ENCODE measurements at regions not wholly inside any gene's neighbourhood (a gene's known extent, or its start where the extent isn't known, plus 50 kb on each side); places are given as distances from the start of the nearest gene placed in this dataset.

DNA sequence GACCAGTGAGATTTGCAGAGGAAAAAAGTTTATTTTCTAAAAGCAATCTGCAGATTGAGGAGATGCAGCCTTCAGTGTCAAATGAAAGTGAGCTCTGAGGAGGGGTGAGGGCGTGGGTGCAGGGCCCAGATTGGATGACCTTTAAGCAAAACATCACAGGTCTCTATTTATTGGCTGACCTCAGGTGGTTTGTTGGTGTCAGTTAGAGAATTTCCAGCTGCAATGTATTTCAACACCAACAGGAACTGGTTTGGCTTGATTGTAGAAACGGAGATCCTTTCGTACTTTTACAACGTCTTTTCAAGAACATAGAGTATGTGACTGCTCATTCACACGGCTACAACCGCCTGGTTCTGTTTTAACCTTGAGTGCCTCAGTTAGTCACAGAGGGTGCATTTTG, 1069.1 kb downstream of the EFNA5 start:
- ATAC-seq: no peak
- Mint-ChIP-seq H3K9me3 (peaks cover 12 to 14% of the 10 kb centered on the region in 2 donors), H3K36me3 (no peaks in the 10 kb centered on the region), H3K27ac (no peak overlapping the region)
- DNase-seq (ENCODE audit: low spot score in 2 of 2): no peak

DNA sequence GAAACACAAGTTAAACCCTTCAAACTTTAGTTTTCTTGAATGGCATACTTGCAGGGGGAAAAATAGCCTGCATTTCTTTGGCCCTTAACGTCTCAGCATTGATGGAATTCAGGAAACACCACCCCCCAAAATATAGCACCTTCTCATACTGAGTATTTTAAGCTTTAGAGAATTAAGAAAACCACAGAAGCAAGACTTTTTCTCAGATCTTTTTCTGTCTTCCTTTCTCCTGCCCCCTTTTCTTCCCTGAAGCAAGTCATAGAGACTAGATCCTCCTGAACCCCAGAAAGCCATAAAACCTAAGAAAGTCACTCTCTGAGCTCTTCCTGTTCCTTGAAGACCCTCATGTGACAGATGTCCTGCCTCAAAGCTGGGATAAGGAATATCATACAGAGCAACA, 1069.9 kb downstream of the EFNA5 start:
- no peak overlapping the region for H3K27ac Mint-ChIP-seq
- DNase-seq (ENCODE audit: low spot score in 2 of 2) (no peak), ATAC-seq (no peak)
- no peaks in the 10 kb centered on the region for H3K36me3 Mint-ChIP-seq
- peaks cover 12 to 15% of the 10 kb centered on the region in 2 donors for H3K9me3 Mint-ChIP-seq

DNA sequence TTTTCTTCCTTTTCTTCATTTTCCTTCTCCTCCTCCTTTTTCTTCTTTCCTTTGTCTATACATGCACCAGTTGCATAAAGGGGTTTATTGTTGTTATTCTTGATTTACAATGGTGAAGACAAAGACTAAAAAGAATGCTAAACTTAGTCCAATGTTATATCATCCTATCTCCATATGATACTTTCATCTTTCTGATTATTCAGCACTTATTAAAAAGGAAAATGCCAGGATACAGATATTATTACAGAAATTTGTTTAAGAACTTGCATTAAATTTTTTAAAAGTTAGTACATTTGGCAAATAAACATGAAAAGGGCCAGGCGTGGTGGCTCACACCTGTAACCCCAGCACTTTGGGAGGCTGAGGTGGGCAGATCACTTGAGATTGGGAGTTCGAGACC, 1074.9 kb downstream of the EFNA5 start:
- H3K9me3 Mint-ChIP-seq: peaks cover under 1 to 8% of the 10 kb centered on the region in 2 donors
- no peak for ATAC-seq
- DNase-seq (ENCODE audit: low spot score in 2 of 2): no peak
- H3K36me3 Mint-ChIP-seq: no peaks in the 10 kb centered on the region
- H3K27ac Mint-ChIP-seq: no peak overlapping the region

DNA sequence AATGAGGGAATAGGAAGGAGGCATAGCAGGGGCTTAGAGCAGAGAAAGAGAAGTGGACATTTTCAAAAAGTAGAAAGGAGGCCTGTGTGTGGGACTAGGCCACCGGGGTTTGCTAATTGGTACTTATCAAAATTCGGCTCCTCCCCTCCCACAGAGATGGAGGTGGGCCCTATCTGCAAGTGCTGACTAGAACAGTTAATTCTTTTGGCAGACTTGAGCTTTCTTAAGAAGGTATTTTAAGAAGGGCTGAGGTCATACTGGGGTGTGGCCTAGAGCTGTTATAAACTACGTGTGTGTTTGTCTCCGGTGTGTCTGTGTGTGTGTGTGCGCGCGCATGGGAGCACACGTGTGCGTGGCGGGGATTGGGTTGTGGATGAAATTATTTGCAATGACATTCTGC, 1086.5 kb downstream of the EFNA5 start:
- Mint-ChIP-seq H3K27ac (no peak overlapping the region), H3K9me3 (peaks cover 5 to 11% of the 10 kb centered on the region in 2 donors), H3K36me3 (no peaks in the 10 kb centered on the region)
- ATAC-seq: no peak
- DNase-seq (ENCODE audit: low spot score in 2 of 2): no peak

DNA sequence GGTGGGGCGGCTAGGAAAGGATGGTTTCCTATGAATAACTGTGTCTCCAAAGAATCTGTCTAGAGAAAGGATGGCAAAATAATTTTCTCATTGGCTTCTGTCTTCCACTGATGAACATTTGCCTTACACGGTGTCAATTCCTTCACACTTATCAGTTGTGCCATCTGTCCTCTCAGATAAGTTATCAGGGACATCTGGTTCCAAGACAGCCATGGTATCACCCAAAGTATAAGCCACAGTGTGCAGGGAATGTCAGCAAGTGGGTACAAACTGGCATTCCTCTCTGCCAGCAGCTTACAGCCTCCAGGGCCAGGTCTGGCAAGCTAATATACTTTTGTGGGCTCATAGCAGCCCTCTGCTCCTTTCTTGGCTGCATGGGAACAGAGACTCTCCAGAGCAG, 1092.0 kb downstream of the EFNA5 start:
- ATAC-seq: no peak
- Mint-ChIP-seq H3K36me3 (no peaks in the 10 kb centered on the region), H3K9me3 (peaks cover 0 to 4% of the 10 kb centered on the region in 2 donors), H3K27ac (no peak overlapping the region)
- no peak for DNase-seq (ENCODE audit: low spot score in 2 of 2)

DNA sequence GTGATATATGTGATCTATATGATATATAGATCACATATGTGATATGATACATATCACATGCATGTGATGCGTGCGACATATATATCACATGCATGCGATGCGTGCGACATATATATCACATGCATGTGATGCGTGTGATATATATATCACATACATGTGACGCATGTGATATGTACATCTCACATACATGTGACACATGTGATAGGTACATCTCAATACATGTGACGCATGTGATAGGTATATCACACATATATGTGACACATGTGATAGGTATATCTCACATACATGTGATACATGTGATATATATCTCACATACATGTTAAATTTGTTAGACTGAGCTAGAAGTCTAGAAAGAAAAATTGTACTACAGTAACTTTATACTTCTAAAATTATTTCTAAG, 1095.9 kb downstream of the EFNA5 start:
- H3K36me3 Mint-ChIP-seq: no peaks in the 10 kb centered on the region
- H3K27ac Mint-ChIP-seq: no peak overlapping the region
- DNase-seq (ENCODE audit: low spot score in 2 of 2) (no peak), ATAC-seq (no peak)
- no peaks in the 10 kb centered on the region for H3K9me3 Mint-ChIP-seq

DNA sequence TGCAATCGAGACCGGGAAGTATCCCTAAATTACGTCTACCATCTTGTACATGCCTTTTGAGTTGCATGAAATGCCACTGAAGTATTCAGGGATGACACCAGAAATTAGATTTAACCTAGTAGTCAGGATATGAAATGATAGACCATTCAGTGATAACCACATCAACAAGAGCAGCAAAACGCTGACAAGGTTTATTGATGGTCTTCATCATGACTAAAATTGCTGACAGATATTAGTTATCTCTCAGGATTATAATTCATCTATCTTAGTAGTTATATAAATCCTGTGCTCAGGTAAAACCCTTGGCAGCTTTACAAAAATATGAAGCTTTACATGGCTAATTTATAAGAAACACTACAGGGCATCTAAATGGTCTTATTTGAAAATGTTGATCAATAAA, 1104.7 kb downstream of the EFNA5 start:
- peaks cover 5 to 21% of the 10 kb centered on the region in 2 donors for H3K9me3 Mint-ChIP-seq
- ATAC-seq: no peak
- H3K36me3 Mint-ChIP-seq: no peaks in the 10 kb centered on the region
- no peak for DNase-seq (ENCODE audit: low spot score in 2 of 2)
- H3K27ac Mint-ChIP-seq: no peak overlapping the region

DNA sequence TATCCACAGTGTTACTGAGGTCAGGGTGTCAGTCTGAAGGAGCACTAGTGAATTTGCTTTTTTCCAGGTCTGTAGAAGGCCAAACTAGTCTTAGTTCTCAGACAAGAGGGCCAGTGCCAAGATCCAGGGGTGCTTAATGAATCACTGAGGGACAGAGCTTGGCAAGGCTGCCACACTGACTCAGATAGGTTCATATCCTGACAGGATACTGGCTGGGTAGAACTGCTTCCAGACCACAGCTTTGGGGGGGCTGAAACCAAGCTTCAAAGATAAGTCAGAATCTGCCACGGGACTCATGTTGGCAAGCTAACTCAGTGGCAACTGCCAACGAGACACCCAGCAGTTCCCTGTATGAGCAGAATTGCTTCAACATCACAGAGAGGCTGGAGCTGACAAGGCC, 1125.4 kb downstream of the EFNA5 start:
- H3K27ac Mint-ChIP-seq: no peak overlapping the region
- H3K36me3 Mint-ChIP-seq: peaks cover 3 to 4% of the 10 kb centered on the region in 2 donors

DNA sequence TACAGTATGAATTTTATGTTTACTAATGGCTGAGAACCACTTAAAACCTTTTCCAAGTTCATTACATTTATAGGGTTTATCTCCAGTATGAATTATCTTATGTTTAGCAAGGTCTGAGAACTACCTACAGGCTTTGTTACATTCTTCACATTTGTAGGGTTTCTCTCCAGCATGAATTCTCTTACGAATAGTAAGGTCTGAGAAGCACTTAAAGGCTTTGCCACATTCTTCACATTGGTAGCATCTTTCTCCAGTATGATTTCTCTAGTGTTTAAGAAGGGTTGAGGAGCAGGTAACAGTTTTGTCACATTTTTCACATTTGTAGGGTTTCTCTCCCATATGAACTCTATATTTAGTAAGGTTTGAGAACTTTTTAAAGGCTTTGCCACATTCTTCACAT, 1127.4 kb downstream of the EFNA5 start:
- Mint-ChIP-seq H3K36me3 (peaks cover 4 to 8% of the 10 kb centered on the region in 2 donors), H3K9me3 (peaks cover 33 to 39% of the 10 kb centered on the region in 2 donors), H3K27ac (no peak overlapping the region)
- no peak for ATAC-seq
- DNase-seq (ENCODE audit: low spot score in 2 of 2): no peak

More for the DNA sequence above, 1125.4 kb downstream of the EFNA5 start:
- DNase-seq (ENCODE audit: low spot score in 2 of 2) (no peak), ATAC-seq (no peak)
- peaks cover 24 to 30% of the 10 kb centered on the region in 2 donors for H3K9me3 Mint-ChIP-seq

DNA sequence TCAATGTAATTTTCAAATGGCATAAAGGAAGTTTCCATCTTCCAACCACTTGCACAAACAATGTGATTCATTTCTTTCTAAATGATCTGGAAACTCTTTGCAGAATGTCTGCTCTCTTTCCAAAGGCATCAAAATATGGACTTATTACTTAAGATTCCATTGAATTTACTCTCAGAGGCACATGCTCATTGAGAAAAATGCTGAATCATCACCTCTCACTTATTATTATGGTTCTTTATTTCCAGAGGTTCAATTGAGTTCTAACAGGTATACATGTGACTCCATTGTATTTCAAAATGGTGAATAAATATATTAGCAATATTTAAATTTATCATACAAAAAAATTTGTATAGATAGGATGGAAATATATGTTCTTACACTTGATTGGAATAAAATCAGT, 1140.6 kb downstream of the EFNA5 start:
- DNase-seq (ENCODE audit: low spot score in 2 of 2) (no peak), ATAC-seq (no peak)
- Mint-ChIP-seq H3K9me3 (peaks cover 18 to 19% of the 10 kb centered on the region in 2 donors), H3K36me3 (no peaks in the 10 kb centered on the region), H3K27ac (no peak overlapping the region)

DNA sequence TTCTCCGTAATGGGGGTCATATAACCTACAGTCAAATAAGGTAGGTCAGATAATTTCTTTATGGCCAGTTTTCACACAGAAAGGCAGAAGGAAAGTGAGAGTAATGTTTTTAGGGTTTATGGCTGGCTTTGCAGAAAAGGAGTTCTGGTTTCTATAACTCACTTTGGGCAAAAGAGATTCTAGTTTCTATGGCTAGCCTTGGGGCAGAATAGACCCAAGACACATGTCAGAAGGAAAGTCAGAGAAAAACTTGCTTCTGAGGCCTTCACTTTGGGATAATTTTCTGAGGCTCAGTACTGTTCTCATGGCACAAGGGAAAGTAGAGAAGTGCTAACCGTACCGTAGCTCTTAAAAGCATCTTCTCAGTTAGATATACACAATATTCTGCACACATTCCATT, 1145.3 kb downstream of the EFNA5 start:
- Mint-ChIP-seq H3K36me3 (no peaks in the 10 kb centered on the region), H3K9me3 (peaks cover 6 to 13% of the 10 kb centered on the region in 2 donors), H3K27ac (no peak overlapping the region)
- ATAC-seq (no peak), DNase-seq (ENCODE audit: low spot score in 2 of 2) (no peak)

DNA sequence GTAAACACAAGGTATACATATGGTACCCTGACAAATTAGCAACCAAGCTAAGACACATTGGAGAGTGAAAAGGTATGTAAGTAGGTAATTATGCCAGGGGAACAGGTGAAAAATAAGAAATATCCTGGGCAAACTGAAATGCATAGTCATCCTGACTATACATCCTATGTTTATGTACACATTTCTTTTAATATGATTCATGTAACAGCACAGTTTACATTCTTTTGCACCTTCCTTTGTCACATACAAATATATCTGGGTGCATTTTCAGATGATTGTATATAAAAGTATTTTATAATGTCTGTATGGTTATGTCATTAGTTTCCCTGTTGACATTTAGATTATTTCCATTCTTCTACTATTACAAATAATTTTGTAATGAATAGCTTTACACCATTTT, 1146.9 kb downstream of the EFNA5 start:
- peaks cover 9 to 13% of the 10 kb centered on the region in 2 donors for H3K9me3 Mint-ChIP-seq
- no peak overlapping the region for H3K27ac Mint-ChIP-seq
- ATAC-seq: no peak
- H3K36me3 Mint-ChIP-seq: no peaks in the 10 kb centered on the region
- no peak for DNase-seq (ENCODE audit: low spot score in 2 of 2)

DNA sequence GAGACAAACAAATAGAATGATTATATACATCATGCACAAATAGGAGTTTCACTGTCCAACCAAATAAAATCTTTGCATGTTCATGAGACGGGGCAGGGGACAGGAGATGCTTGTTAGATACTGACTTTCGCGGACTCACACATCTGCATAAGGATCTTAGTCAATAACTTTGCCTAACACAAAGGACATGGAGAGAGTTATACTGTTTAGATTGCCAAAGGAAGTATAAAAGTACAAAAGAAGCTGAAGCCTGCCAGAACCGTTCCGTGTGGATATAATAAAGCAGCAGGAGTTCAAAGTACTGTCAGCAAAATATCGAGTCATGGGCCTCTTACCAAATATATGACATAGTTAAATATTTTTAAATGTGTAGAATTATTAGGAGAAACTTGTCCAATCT, 1148.4 kb downstream of the EFNA5 start:
- Mint-ChIP-seq H3K9me3 (peaks cover 5 to 6% of the 10 kb centered on the region in 2 donors), H3K27ac (no peak overlapping the region), H3K36me3 (no peaks in the 10 kb centered on the region)
- no peak for ATAC-seq
- no peak for DNase-seq (ENCODE audit: low spot score in 2 of 2)

DNA sequence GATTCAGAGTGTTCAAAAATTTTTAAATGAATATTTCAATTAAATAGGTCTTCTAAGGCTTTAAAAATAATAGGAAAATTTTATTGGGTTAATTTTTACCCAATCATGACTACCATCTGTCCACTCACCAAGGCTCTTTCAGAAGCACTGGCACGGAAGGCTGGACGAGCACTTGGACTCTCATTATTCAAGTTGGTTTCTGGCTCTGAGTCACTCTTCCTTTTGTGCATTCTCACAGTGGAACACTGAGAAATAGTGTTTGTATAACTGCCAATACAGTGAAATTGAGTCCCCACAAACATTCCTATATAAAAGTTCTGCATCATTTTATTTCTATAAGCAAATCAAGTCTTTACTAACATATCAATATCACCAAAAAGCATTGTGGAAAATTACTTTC, 1149.0 kb downstream of the EFNA5 start:
- Mint-ChIP-seq H3K9me3 (peaks cover 6 to 9% of the 10 kb centered on the region in 2 donors), H3K36me3 (no peaks in the 10 kb centered on the region), H3K27ac (no peak overlapping the region)
- ATAC-seq: no peak
- DNase-seq (ENCODE audit: low spot score in 2 of 2): no peak

DNA sequence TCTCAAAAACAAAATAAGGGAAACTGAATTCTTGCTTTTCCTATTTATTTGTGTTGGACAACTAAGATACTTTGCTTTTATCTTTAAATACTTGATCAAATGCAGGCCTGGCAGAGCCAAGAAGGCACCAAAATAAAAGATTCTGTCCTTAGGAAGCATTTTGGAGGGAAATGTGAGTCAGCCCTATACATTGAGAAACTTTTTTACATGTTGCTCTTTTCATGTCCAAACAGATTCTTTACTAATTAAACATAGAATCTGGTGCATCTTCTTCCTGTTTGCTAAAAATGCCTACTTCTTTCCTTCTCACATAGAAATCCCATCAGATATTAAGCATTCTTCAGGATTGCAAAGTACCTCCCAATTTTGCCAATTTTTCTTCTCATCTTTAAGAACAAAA, 1160.4 kb downstream of the EFNA5 start:
- Mint-ChIP-seq H3K36me3 (no peaks in the 10 kb centered on the region), H3K27ac (no peak overlapping the region), H3K9me3 (peaks cover 0 to 3% of the 10 kb centered on the region in 2 donors)
- ATAC-seq: no peak
- DNase-seq (ENCODE audit: low spot score in 2 of 2): no peak

DNA sequence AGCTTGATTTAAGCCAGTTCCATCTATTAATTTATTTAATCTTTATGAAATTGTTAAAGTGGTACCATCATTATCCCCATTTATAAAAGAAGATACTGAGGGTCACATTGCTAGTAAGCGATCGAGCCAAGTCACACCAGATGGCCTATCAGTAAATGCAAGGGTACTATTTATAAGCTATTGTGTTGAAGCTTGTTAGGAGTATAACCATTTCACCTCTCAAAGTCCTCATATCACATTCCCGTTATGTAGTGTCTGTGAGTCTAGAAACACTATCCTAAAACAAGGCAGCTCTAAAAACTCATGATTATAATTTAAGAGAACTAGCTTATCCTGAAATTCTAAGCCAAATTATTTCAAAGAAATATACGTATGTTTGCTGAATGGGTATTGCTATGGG, 1161.8 kb downstream of the EFNA5 start:
- DNase-seq (ENCODE audit: low spot score in 2 of 2) (no peak), ATAC-seq (no peak)
- Mint-ChIP-seq H3K9me3 (peaks cover under 1 to 4% of the 10 kb centered on the region in 2 donors), H3K36me3 (no peaks in the 10 kb centered on the region), H3K27ac (no peak overlapping the region)

DNA sequence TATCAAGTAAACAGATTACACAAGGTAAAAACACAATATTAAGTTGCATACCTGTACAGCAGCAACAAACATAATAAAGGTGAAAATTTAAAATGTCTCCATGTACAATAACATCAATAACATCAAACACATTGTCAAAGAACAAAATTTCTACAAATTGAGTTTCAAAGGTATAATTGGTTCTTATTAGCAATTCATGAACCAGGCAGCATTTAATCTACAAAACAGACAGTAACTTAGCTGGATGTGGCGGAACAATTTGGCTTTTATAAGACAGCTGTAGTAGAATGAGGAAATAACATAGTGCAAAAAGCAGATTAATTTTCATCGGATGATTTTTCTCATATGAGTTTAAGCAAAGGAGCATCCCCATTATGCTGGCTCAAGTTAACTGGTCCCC, 1176.8 kb downstream of the EFNA5 start:
- H3K27ac Mint-ChIP-seq: no peak overlapping the region

DNA sequence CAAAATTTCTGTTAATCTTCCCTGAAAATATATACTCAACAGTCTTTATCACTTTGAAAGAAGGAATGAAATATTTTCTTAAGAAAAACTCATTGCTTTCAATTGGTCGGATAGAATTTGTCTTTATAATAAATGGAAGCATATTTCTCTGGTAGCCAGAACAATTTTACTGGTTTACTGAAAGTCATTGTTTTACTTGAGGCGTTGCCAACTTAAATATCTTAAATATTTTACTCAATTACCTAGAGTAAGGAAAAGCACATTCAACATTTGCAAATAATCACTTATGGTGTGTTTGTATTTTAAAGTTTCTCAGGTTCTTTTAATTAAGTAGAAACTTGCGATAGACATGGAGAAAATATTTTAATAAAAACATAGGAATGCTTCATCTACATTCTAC, 1181.7 kb downstream of the EFNA5 start:
- Mint-ChIP-seq H3K36me3 (no peaks in the 10 kb centered on the region), H3K27ac (no peak overlapping the region), H3K9me3 (no peaks in the 10 kb centered on the region)
- DNase-seq (ENCODE audit: low spot score in 2 of 2) (no peak), ATAC-seq (no peak)

More for the DNA sequence above, 1176.8 kb downstream of the EFNA5 start:
- Mint-ChIP-seq H3K9me3 (peaks cover 8 to 16% of the 10 kb centered on the region in 2 donors), H3K36me3 (no peaks in the 10 kb centered on the region)
- no peak for DNase-seq (ENCODE audit: low spot score in 2 of 2)
- no peak for ATAC-seq

DNA sequence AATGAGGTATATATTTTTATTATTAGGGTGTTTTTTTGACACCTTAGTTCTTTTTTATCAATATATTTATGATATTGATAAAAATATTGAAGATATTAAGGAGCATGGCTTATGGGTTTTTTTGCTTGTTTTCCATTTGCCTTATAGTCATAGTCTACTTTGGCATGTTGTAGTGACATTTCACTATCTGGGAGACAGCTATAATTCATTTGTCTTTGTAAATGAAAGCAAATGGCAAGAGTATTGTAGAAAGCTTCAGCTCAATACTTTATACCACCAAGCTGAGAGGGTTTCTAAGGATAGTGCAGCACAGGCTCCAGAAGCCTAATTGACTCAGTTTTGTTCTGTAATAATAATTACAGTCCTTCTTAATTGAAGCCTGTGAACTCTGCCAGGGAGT, 1182.3 kb downstream of the EFNA5 start:
- peaks cover 0 to 2% of the 10 kb centered on the region in 2 donors for H3K9me3 Mint-ChIP-seq
- no peak overlapping the region for H3K27ac Mint-ChIP-seq
- ATAC-seq (no peak), DNase-seq (ENCODE audit: low spot score in 2 of 2) (no peak)
- H3K36me3 Mint-ChIP-seq: no peaks in the 10 kb centered on the region

Data from activated naive CD4-positive, alpha-beta T cell treated with anti-CD3 and anti-CD28 coated beads, Interleukin-2, amount 50 U/mL, for 72 hours (primary cell).